Osteoblast (primary cell): ENCODE measurements at regions not wholly inside any gene's neighbourhood (a gene's known extent, or its start where the extent isn't known, plus 50 kb on each side); places are given as distances from the start of the nearest gene placed in this dataset.
A peak's percentile ranks its signal among the peaks of the same experiment; 100 is the strongest.

Source experiments
- DNase-seq: peaks from one replicate; pipeline ENCODE4 v3.0.0; 2011; ENCODE audit warnings: low spot score, mixed read lengths; ENCODE audit not compliant: insufficient read length; ENCODE audit errors: missing footprints
- H2AFZ ChIP-seq: 2 replicates; pipeline ENCODE4 v1.6.0; 2011; ENCODE audit warnings: mild to moderate bottlenecking, low read length
- H3K27ac ChIP-seq: 2 replicates; pipeline ENCODE4 v1.5.1; 2011; ENCODE audit warnings: mild to moderate bottlenecking, low read depth, low read length, moderate library complexity
- H3K27me3 ChIP-seq: 2 replicates; pipeline ENCODE4 v1.6.0; 2012; ENCODE audit warnings: mild to moderate bottlenecking, control low read depth, inconsistent platforms, low read length, moderate library complexity; ENCODE audit not compliant: insufficient read depth
- H3K36me3 ChIP-seq: 2 replicates; pipeline ENCODE4 v1.5.1; 2011; ENCODE audit warnings: mild to moderate bottlenecking, low read length, control low read depth, moderate library complexity; ENCODE audit not compliant: insufficient read depth
- H3K4me1 ChIP-seq: 2 replicates; pipeline ENCODE4 v1.5.1; 2011; ENCODE audit warnings: mild to moderate bottlenecking, low read length, control low read depth, moderate library complexity; ENCODE audit not compliant: insufficient read depth
- H3K4me2 ChIP-seq: 2 replicates; pipeline ENCODE4 v1.6.0; 2011; ENCODE audit warnings: mild to moderate bottlenecking, low read length; ENCODE audit not compliant: insufficient read depth
- H3K4me3 ChIP-seq: fragments of 200-600 bp; sonication (generic); 3 replicates; pipeline ENCODE4 v1.5.1; 2012; ENCODE audit warnings: mild to moderate bottlenecking, low read length, inconsistent platforms; ENCODE audit not compliant: insufficient read depth
- H3K79me2 ChIP-seq: 2 replicates; pipeline ENCODE4 v1.6.0; 2012; ENCODE audit warnings: mild to moderate bottlenecking, low read length, control low read depth, inconsistent platforms; ENCODE audit not compliant: insufficient read depth
- H3K9me3 ChIP-seq: 2 replicates; pipeline ENCODE4 v1.5.1; 2011; ENCODE audit warnings: low read depth, low read length, control low read depth
- H4K20me1 ChIP-seq: 2 replicates; pipeline ENCODE4 v1.6.0; 2012; ENCODE audit warnings: mild to moderate bottlenecking, low read length, control low read depth; ENCODE audit not compliant: insufficient read depth
- TF ChIP-seq, protein P1 (sequence below): IDR thresholded peaks from 2 replicates; pipeline ENCODE4 v1.5.1; 2011; ENCODE audit warnings: mild to moderate bottlenecking, low read depth, low read length, moderate library complexity; ENCODE audit errors: extremely low read depth

GRCh38 chr3:81395739-81396513 lies 365.5 kb downstream of the GBE1 start:
- no peak for DNase-seq
- H3K79me2 ChIP-seq = no peaks in the 10 kb centered on the region
- no peaks in the 10 kb centered on the region for H3K36me3 ChIP-seq
- H3K27me3 ChIP-seq = peaks cover 3% of the 10 kb centered on the region
- H3K9me3 ChIP-seq = no peaks in the 10 kb centered on the region
- H2AFZ ChIP-seq = no peak overlapping the region
- H4K20me1 ChIP-seq = no peaks in the 10 kb centered on the region
- H3K4me1 ChIP-seq = no peaks in the 10 kb centered on the region
- TF ChIP-seq, protein P1, sequence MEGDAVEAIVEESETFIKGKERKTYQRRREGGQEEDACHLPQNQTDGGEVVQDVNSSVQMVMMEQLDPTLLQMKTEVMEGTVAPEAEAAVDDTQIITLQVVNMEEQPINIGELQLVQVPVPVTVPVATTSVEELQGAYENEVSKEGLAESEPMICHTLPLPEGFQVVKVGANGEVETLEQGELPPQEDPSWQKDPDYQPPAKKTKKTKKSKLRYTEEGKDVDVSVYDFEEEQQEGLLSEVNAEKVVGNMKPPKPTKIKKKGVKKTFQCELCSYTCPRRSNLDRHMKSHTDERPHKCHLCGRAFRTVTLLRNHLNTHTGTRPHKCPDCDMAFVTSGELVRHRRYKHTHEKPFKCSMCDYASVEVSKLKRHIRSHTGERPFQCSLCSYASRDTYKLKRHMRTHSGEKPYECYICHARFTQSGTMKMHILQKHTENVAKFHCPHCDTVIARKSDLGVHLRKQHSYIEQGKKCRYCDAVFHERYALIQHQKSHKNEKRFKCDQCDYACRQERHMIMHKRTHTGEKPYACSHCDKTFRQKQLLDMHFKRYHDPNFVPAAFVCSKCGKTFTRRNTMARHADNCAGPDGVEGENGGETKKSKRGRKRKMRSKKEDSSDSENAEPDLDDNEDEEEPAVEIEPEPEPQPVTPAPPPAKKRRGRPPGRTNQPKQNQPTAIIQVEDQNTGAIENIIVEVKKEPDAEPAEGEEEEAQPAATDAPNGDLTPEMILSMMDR = peak; percentile 7
- H3K4me2 ChIP-seq = no peak overlapping the region
- no peak overlapping the region for H3K27ac ChIP-seq
- H3K4me3 ChIP-seq = no peak overlapping the region

DNA sequence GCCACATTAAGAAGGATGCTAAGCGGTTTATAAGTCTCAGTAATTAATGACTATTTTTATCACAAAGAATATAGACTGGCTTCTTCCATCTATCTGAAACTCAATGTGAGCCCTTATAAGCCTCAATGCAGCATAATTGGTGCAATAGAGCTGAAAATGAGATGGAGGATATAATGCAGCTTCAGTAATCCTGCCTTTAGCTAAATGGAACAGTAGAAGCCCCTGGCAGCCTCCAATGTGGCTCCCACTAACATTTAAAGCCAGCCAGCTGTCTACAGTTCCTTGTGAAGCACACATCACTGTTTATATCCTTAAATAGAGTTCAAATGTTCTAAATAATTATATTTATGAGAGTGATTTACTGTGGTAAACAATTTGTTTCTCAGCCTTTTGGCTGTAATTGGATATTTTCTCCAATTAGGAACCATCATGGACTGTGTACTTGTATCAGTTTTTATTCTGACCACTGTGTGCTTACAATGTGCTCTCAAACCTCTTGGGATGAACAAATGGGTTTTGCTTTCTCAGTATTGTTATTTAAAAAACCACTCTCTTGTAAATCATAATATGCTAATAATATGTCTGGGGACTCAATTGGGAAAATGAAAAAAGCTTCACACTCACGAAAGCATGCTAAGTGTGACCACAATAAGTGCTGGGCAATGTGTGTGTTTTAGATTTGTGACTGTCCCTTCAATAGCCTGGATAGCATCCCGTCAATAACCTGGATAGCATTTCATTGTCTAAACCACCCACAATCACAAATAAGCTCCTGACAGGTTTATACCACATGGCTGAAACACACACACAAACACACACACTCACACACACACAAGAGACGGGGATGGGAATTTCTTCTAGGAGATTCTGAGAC lies 366.6 kb downstream of the GBE1 start:
- no peaks in the 10 kb centered on the region for H3K79me2 ChIP-seq
- H3K4me2 ChIP-seq = no peak overlapping the region
- H3K27ac ChIP-seq = no peak overlapping the region
- no peaks in the 10 kb centered on the region for H3K4me1 ChIP-seq
- no peak for DNase-seq
- H2AFZ ChIP-seq = no peak overlapping the region
- H3K4me3 ChIP-seq = no peak overlapping the region
- no peaks in the 10 kb centered on the region for H3K9me3 ChIP-seq
- H3K27me3 ChIP-seq = peaks cover 3% of the 10 kb centered on the region
- no peaks in the 10 kb centered on the region for H4K20me1 ChIP-seq
- TF ChIP-seq, protein P1 = no peak
- no peaks in the 10 kb centered on the region for H3K36me3 ChIP-seq

DNA sequence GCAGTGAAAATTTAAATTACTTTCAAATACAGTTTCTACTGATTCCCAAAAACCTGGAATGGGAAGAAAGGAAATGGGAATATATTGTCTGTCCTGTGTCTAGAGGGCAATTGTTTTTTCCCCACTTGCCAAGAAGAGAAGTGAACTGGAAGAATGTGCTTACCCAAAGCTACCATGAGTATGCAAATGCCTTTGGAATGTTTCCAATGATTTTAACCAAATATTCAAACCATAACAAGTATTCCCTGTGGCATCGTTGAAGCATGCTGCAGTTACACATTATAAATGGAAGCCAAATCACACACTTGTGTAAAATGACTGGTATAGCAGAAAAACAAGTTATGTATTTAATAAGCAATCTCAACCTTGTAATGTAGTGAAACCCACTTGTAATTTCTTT lies 368.2 kb downstream of the GBE1 start:
- Histone ChIP-seq H3K4me2 (no peak overlapping the region), H4K20me1 (no peaks in the 10 kb centered on the region), H3K4me3 (no peak overlapping the region), H3K79me2 (no peaks in the 10 kb centered on the region), H3K4me1 (no peaks in the 10 kb centered on the region), H3K9me3 (no peaks in the 10 kb centered on the region), H2AFZ (no peak overlapping the region), H3K36me3 (no peaks in the 10 kb centered on the region), H3K27ac (no peak overlapping the region), H3K27me3 (peaks cover 3% of the 10 kb centered on the region)
- TF ChIP-seq, protein P1 = no peak
- no peak for DNase-seq

GRCh38 chr3:81390796-81391195 lies 370.6 kb downstream of the GBE1 start:
- H3K4me2 ChIP-seq = no peak overlapping the region
- DNase-seq = no peak
- TF ChIP-seq, protein P1 = no peak
- H3K36me3 ChIP-seq = no peaks in the 10 kb centered on the region
- H4K20me1 ChIP-seq = no peaks in the 10 kb centered on the region
- no peaks in the 10 kb centered on the region for H3K9me3 ChIP-seq
- no peak overlapping the region for H3K4me3 ChIP-seq
- H3K79me2 ChIP-seq = no peaks in the 10 kb centered on the region
- H3K27ac ChIP-seq = no peak overlapping the region
- no peaks in the 10 kb centered on the region for H3K4me1 ChIP-seq
- no peak overlapping the region for H2AFZ ChIP-seq
- H3K27me3 ChIP-seq = peaks cover 3% of the 10 kb centered on the region
